Activated CD4-positive, alpha-beta T cell treated with anti-CD3 and anti-CD28 coated beads, Interleukin-2, amount 10 ng/mL, durations not matched to agents 24 days and 14 days (primary cell): ENCODE measurements at regions not wholly inside any gene's neighbourhood (a gene's known extent, or its start where the extent isn't known, plus 50 kb on each side); places are given as distances from the start of the nearest gene placed in this dataset.

Experiments used
- DNase-seq: peaks from one replicate; pipeline ENCODE4 v3.0.0; 2022
- H3K27ac Mint-ChIP-seq: one replicate; pipeline ENCODE4 v1.8.0; 2022; ENCODE audit warnings: mild to moderate bottlenecking, mixed read lengths
- H3K27me3 Mint-ChIP-seq: one replicate; pipeline ENCODE4 v1.8.0; 2022; ENCODE audit warnings: mixed read lengths
- H3K36me3 Mint-ChIP-seq: one replicate; pipeline ENCODE4 v1.8.0; 2022; ENCODE audit warnings: low read depth, mild to moderate bottlenecking, mixed read lengths
- H3K4me1 Mint-ChIP-seq: one replicate; pipeline ENCODE4 v1.8.0; 2021; ENCODE audit warnings: mixed read lengths
- H3K4me3 Mint-ChIP-seq: one replicate; pipeline ENCODE4 v1.8.0; 2022; ENCODE audit warnings: mild to moderate bottlenecking, moderate library complexity, mixed read lengths
- H3K9me3 Mint-ChIP-seq: one replicate; pipeline ENCODE4 v1.8.0; 2021; ENCODE audit warnings: mixed read lengths
- intact Hi-C: fragments of 100-400 bp; cut with micrococcal nuclease; formaldehyde crosslinking; loops from one replicate; pipeline ENCODE4 v1.15.1; 2023

GRCh38 chr16:86383488-86384262, 126.7 kb upstream of the FOXF1 start:
- Mint-ChIP-seq H3K4me1 (no peaks in the 10 kb centered on the region), H3K36me3 (no peaks in the 10 kb centered on the region), H3K27me3 (no peaks in the 10 kb centered on the region), H3K9me3 (no peaks in the 10 kb centered on the region), H3K27ac (no peak overlapping the region), H3K4me3 (no peak overlapping the region)
- intact Hi-C loops, result no loop called here
- DNase-seq, result no peak

DNA sequence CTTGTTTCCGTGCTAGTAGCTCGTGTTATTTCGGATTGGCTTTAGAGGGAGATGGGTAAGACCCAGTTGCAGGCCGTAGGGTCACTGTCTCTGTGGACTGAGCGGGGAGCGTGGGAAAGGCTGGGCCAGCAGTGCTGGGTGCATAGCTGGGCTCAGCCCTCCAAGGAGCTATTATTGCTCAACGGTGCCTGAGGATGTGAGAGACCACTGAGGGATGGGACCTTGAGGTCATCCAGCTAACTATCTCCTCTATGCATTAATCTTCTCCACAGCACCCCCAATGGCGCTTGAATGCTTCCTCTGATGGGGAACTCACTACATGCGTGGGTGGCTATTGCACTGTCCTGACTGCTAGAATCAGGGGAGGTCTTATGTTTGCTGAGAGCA, 126.1 kb upstream of the FOXF1 start:
- Mint-ChIP-seq H3K36me3 (no peaks in the 10 kb centered on the region), H3K9me3 (no peaks in the 10 kb centered on the region), H3K4me3 (no peak overlapping the region), H3K27ac (no peak overlapping the region), H3K4me1 (no peaks in the 10 kb centered on the region), H3K27me3 (no peaks in the 10 kb centered on the region)
- no peak for DNase-seq
- intact Hi-C loops, result no loop called here

- Mint-ChIP-seq H3K9me3 (no peaks in the 10 kb centered on the region), H3K4me1 (no peaks in the 10 kb centered on the region), H3K36me3 (no peaks in the 10 kb centered on the region), H3K4me3 (no peak overlapping the region), H3K27ac (no peak overlapping the region), H3K27me3 (no peaks in the 10 kb centered on the region)
- no peak for DNase-seq
- intact Hi-C loops, result no loop called here
These were observed 125.3 kb upstream of the FOXF1 start for GRCh38 chr16:86384980-86385379.

- Mint-ChIP-seq H3K27ac (no peak overlapping the region), H3K4me1 (no peaks in the 10 kb centered on the region), H3K36me3 (no peaks in the 10 kb centered on the region), H3K4me3 (no peak overlapping the region), H3K9me3 (no peaks in the 10 kb centered on the region), H3K27me3 (no peaks in the 10 kb centered on the region)
- intact Hi-C loops, result no loop called here
- no peak for DNase-seq
These were observed 122.6 kb upstream of the FOXF1 start for GRCh38 chr16:86387468-86388440.

DNA sequence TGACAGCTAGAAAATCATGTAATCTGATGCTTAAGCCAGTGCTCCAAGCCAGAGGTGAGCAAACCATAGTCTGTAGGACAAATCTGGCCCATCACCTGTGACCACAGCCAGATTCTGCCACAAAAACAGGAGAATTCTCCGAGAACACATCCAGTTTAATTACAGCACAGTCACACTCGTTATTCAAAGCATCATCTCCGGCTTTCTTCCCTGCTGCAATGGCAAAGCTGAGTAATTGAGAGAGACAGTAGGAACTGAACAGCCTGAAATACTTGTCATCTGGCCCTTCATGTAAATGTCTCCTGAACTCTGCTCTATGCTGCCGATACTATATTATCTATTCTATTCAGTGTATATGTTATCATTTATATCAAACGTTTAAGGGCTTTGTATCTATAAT, 121.4 kb upstream of the FOXF1 start:
- H3K9me3 Mint-ChIP-seq, result no peaks in the 10 kb centered on the region
- DNase-seq, result no peak
- H3K4me1 Mint-ChIP-seq, result no peaks in the 10 kb centered on the region
- no peak overlapping the region for H3K27ac Mint-ChIP-seq
- intact Hi-C loops, result no loop called here
- no peak overlapping the region for H3K4me3 Mint-ChIP-seq
- no peaks in the 10 kb centered on the region for H3K36me3 Mint-ChIP-seq
- H3K27me3 Mint-ChIP-seq, result no peaks in the 10 kb centered on the region

- intact Hi-C loops, result no loop called here
- Mint-ChIP-seq H3K27me3 (no peaks in the 10 kb centered on the region), H3K9me3 (no peaks in the 10 kb centered on the region), H3K27ac (no peak overlapping the region), H3K4me3 (no peak overlapping the region), H3K4me1 (no peaks in the 10 kb centered on the region), H3K36me3 (no peaks in the 10 kb centered on the region)
- no peak for DNase-seq
These were observed 120.6 kb upstream of the FOXF1 start for GRCh38 chr16:86389566-86390328.

DNA sequence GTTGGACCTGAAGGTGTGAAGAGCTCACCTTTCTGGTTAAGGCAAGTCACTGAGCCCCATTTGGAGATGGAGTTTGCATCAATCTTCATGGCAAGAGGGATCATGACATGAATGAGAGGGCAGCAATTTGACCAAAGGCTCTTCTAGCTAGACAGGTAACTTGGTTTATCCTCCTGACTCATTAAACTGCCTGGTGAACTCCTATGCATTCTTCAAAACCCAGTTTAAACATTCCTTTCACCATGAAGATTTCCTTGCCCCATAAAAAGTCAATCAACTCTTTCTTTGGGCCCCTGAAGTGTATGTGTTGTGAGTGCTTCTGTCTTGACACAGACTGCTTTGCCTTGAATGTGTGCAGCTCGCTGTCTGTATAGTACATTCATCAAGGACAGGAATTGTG, 120.0 kb upstream of the FOXF1 start:
- no peaks in the 10 kb centered on the region for H3K9me3 Mint-ChIP-seq
- H3K4me3 Mint-ChIP-seq, result no peak overlapping the region
- H3K27ac Mint-ChIP-seq, result no peak overlapping the region
- no peaks in the 10 kb centered on the region for H3K4me1 Mint-ChIP-seq
- no peaks in the 10 kb centered on the region for H3K36me3 Mint-ChIP-seq
- intact Hi-C loops, result no loop called here
- no peaks in the 10 kb centered on the region for H3K27me3 Mint-ChIP-seq
- no peak for DNase-seq

- no peak for DNase-seq
- no peak overlapping the region for H3K27ac Mint-ChIP-seq
- no peaks in the 10 kb centered on the region for H3K9me3 Mint-ChIP-seq
- no peaks in the 10 kb centered on the region for H3K27me3 Mint-ChIP-seq
- H3K4me1 Mint-ChIP-seq, result no peaks in the 10 kb centered on the region
- intact Hi-C loops, result no loop called here
- no peak overlapping the region for H3K4me3 Mint-ChIP-seq
- H3K36me3 Mint-ChIP-seq, result no peaks in the 10 kb centered on the region
These were observed 118.8 kb upstream of the FOXF1 start for GRCh38 chr16:86391486-86391885.

GRCh38 chr16:86391984-86392383, 118.3 kb upstream of the FOXF1 start:
- H3K27ac Mint-ChIP-seq, result no peak overlapping the region
- H3K27me3 Mint-ChIP-seq, result no peaks in the 10 kb centered on the region
- no peaks in the 10 kb centered on the region for H3K4me1 Mint-ChIP-seq
- intact Hi-C loops, result no loop called here
- H3K4me3 Mint-ChIP-seq, result no peak overlapping the region
- peaks cover under 1% of the 10 kb centered on the region for H3K9me3 Mint-ChIP-seq
- H3K36me3 Mint-ChIP-seq, result no peaks in the 10 kb centered on the region
- DNase-seq, result no peak

DNA sequence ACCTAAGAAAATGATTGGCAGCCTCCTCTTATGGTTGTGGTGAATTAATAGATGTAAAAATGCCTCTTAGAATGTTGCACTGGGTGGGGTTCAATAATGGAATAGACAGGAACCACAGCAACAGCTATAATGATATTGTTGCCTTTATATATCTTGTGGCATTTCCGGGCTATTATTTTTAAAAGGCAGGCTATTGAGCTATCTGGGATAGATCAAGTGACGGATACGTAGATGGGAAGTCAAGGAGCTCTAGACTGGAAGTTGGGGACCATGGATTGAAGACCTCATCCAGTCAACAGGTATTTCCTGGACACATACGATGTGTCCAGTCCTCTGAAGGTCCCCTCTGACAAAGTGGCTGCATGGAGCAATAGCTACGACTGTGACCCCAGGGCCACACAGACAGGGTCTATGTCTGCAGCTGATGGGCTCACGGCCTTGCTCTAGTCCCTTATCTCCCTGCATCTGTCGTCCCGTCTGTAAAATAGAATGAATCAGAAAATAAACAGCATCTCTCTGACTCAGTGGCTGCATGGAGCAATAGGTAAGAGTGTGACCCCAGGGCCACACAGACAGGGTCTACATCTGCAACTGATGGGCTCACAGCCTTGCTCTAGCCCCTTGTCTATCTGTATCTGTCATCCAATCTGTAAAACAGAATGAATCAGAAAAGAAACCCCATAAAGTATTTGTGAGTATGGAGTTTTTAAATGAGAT, 117.7 kb upstream of the FOXF1 start:
- Mint-ChIP-seq H3K27ac (no peak overlapping the region), H3K9me3 (peaks cover 3% of the 10 kb centered on the region), H3K4me3 (no peak overlapping the region), H3K27me3 (no peaks in the 10 kb centered on the region), H3K4me1 (no peaks in the 10 kb centered on the region), H3K36me3 (no peaks in the 10 kb centered on the region)
- intact Hi-C loops, result no loop called here
- DNase-seq, result no peak

DNA sequence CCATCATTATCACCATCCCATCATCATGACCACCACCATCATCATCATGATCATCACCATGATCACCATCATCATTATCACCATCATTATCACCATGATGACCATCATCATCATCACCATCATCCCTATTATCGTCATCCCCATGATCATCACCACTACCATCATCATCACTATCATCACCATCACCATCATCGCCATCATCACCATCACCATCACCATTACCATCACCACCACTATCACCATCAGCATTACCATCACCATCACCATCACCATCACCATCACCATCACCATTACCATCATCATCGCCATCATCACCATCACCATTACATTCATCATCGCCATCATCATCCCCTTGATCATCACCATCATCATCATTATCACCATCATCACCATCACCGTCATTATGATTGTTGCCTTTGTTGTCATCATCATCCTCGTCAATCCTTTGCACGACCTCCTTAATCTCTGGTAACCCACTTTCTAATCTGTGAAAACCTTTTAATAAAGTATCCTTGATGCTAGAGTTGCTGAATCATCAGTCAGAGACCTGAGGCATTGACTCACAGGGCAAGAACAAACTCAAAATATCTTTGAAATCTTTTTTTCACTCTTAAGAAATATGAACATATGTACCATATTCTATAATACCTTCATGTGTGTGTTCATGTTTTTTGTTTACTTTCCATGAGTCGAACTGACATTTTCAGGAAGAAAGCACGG, 116.3 kb upstream of the FOXF1 start:
- Mint-ChIP-seq H3K27ac (no peak overlapping the region), H3K4me1 (no peaks in the 10 kb centered on the region), H3K36me3 (no peaks in the 10 kb centered on the region), H3K27me3 (no peaks in the 10 kb centered on the region), H3K9me3 (peaks cover 3% of the 10 kb centered on the region), H3K4me3 (no peak overlapping the region)
- intact Hi-C loops, result no loop called here
- no peak for DNase-seq

DNA sequence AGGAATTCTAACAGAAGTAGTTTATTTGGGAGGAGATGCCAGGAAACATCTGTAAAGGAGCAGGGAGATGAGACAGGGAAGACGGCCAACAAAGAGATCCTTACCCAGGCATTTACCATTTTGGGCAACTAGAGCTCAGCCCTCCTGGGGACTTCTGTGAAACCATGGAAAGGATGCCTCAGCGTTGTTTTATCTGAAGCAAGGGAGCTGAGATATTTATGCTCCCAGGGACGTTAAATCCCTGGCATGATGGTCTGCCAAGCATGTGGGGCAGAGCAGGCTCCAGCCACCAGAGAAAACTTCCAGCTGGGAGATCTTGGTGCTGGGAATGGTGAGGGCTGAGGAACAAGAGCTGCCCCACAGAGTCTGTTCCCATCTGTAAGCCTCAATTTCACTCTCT, 114.8 kb upstream of the FOXF1 start:
- intact Hi-C loops, result no loop called here
- Mint-ChIP-seq H3K4me3 (no peak overlapping the region), H3K27ac (no peak overlapping the region), H3K27me3 (no peaks in the 10 kb centered on the region), H3K4me1 (no peaks in the 10 kb centered on the region), H3K9me3 (peaks cover 3% of the 10 kb centered on the region), H3K36me3 (no peaks in the 10 kb centered on the region)
- DNase-seq, result no peak

DNA sequence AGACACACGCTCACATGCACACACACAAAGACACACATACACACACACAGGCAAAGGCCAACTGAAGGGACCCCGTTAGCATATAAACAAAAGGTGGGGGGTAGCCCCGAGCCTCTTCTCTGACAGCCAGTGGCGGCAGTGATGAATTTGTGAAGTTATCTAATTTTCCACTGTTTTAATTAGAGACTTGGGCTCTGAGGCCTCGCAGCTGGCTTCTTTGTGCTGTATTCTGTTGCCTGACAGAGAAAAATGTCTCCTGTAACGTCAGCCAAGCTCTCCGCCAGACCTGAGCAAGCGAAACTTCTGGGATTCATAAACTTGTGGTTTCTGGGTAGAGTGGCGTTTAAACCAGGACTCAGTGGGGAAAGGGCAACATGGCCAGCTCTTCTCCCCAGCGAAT, 113.9 kb upstream of the FOXF1 start:
- H3K4me1 Mint-ChIP-seq, result no peaks in the 10 kb centered on the region
- no peak for DNase-seq
- no peak overlapping the region for H3K27ac Mint-ChIP-seq
- no peaks in the 10 kb centered on the region for H3K36me3 Mint-ChIP-seq
- intact Hi-C loops, result no loop called here
- peaks cover 3% of the 10 kb centered on the region for H3K9me3 Mint-ChIP-seq
- no peaks in the 10 kb centered on the region for H3K27me3 Mint-ChIP-seq
- no peak overlapping the region for H3K4me3 Mint-ChIP-seq
